Endothelial cell of umbilical vein (primary cell): ENCODE measurements at regions not wholly inside any gene's neighbourhood (a gene's known extent, or its start where the extent isn't known, plus 50 kb on each side); places are given as distances from the start of the nearest gene placed in this dataset.

ENCODE experiments used
- BruUV-seq: library from RNA; stranded (reverse); fragments of 400-500 nt; replicated peaks from 2 replicates; lab custom pipeline; 2021; lab: Mats Ljungman, UMichigan
- CTCF ChIA-PET: fragments of 300-600, 350-600 bp; sonication (Branson Sonifier 250); formaldehyde crosslinking; loops from one replicate; lab custom pipeline; 2021; ENCODE audit warnings: antibody characterized with exemption, inconsistent platforms; lab: Charles Lee
- POLR2A ChIA-PET: fragments of 300-600, 350-600 bp; sonication (Branson Sonifier 250); formaldehyde crosslinking; loops from one replicate; lab custom pipeline; 2021; ENCODE audit warnings: antibody characterized with exemption, inconsistent platforms; lab: Charles Lee
- DNase-seq: peaks from one replicate; pipeline ENCODE4 v3.0.0-alpha.2; 2011; ENCODE audit warnings: low read depth, low spot score
- FAIRE-seq: peaks from 2 replicates; lab custom pipeline; 2011; peaks lifted over from hg19 to GRCh38; lab: Jason Lieb, UNC
- H2AFZ ChIP-seq: 2 replicates; pipeline ENCODE4 v1.6.0; 2012; ENCODE audit warnings: low read depth, low read length, control low read depth, inconsistent platforms
- H3K27ac ChIP-seq: 2 replicates; pipeline ENCODE4 v1.5.1; 2011; ENCODE audit warnings: low read depth, mild to moderate bottlenecking, control low read depth, low read length, moderate library complexity; ENCODE audit not compliant: insufficient read depth
- H3K27me3 ChIP-seq, 2 experiments: 2 replicates each; pipeline versions ENCODE4 v1.6.0 to v1.6.1; 2011; ENCODE audit warnings: low read length in 2 of 2, mixed read lengths in 1 of 2; ENCODE audit not compliant: control insufficient read depth in 2 of 2, insufficient read depth in 2 of 2
- H3K36me3 ChIP-seq, 2 experiments: 2 replicates in 1 of 2; 3 replicates in 1 of 2; pipeline ENCODE4 v1.5.1; 2011; ENCODE audit warnings: low read length in 2 of 2, mild to moderate bottlenecking in 1 of 2, moderate library complexity in 1 of 2; ENCODE audit not compliant: control insufficient read depth in 2 of 2, insufficient read depth in 2 of 2; ENCODE audit errors: extremely low read depth in 1 of 2
- H3K4me1 ChIP-seq: 3 replicates; pipeline ENCODE4 v1.5.1; 2011; ENCODE audit warnings: mild to moderate bottlenecking, low read length; ENCODE audit not compliant: control insufficient read depth, insufficient read depth; ENCODE audit errors: extremely low read depth
- H3K4me2 ChIP-seq: 2 replicates; pipeline ENCODE4 v1.6.1; 2011; ENCODE audit warnings: low read length, control low read depth, mixed read lengths; ENCODE audit not compliant: insufficient read depth
- H3K4me3 ChIP-seq, 3 experiments: fragments of 200-600 bp in 1 of 3; sonication (generic), shearing (Covaris generic) in 1 of 3; replicated peaks in 1 of 3; 2 replicates each; pipeline ENCODE4 v1.5.1; 2011 to 2016; ENCODE audit warnings: control low read depth in 3 of 3, low read length in 3 of 3, mild to moderate bottlenecking in 2 of 3, inconsistent platforms in 1 of 3, low read depth in 1 of 3, moderate library complexity in 1 of 3; ENCODE audit not compliant: insufficient read depth in 1 of 3
- H3K79me2 ChIP-seq: 2 replicates; pipeline ENCODE4 v1.6.0; 2012; ENCODE audit warnings: low read length, inconsistent platforms; ENCODE audit not compliant: control insufficient read depth, insufficient read depth
- H3K9ac ChIP-seq: replicated peaks from 2 replicates; pipeline ENCODE3; 2011; ENCODE audit warnings: low read length, control low read depth; ENCODE audit not compliant: insufficient read depth; ENCODE audit errors: extremely low read depth
- H3K9me1 ChIP-seq: replicated peaks from 3 replicates; pipeline ENCODE4 v1.6.0; 2011; ENCODE audit warnings: mild to moderate bottlenecking, low read length; ENCODE audit not compliant: control insufficient read depth, insufficient read depth; ENCODE audit errors: extremely low read depth
- H3K9me3 ChIP-seq: replicated peaks from 2 replicates; pipeline ENCODE4 v1.5.1; 2012; ENCODE audit warnings: low read length, inconsistent platforms; ENCODE audit not compliant: control insufficient read depth, insufficient read depth
- H4K20me1 ChIP-seq: replicated peaks from 2 replicates; pipeline ENCODE3; 2011; ENCODE audit warnings: mild to moderate bottlenecking, low read length; ENCODE audit not compliant: control insufficient read depth, insufficient read depth; ENCODE audit errors: extremely low read depth
- CTCF ChIP-seq, 2 donors: IDR thresholded peaks; 1 replicate in 1 of 2; 2 replicates in 1 of 2; pipeline ENCODE4 v1.5.1; 2011; ENCODE audit warnings: low read length in 2 of 2, mild to moderate bottlenecking in 2 of 2, moderate library complexity in 2 of 2, control low read depth in 1 of 2, inconsistent platforms in 1 of 2, low read depth in 1 of 2; ENCODE audit not compliant: insufficient read depth in 1 of 2; ENCODE audit errors: extremely low read depth in 1 of 2
- EZH2 ChIP-seq: IDR thresholded peaks from 2 replicates; pipeline ENCODE4 v1.6.1; 2012; ENCODE audit warnings: borderline replicate concordance, low read depth, mild to moderate bottlenecking, moderate library complexity, low read length, inconsistent platforms; ENCODE audit not compliant: severe bottlenecking
- FOS ChIP-seq: IDR thresholded peaks from 2 replicates; pipeline ENCODE4 v1.6.1; 2011; ENCODE audit warnings: mild to moderate bottlenecking, low read length, moderate library complexity, borderline replicate concordance; ENCODE audit not compliant: insufficient read depth
- GATA2 ChIP-seq: IDR thresholded peaks from 2 replicates; pipeline ENCODE4 v1.7.0; 2011; ENCODE audit warnings: low read depth, mild to moderate bottlenecking, moderate library complexity, mixed read lengths, low read length; ENCODE audit not compliant: insufficient read length, insufficient read depth
- JUN ChIP-seq: IDR thresholded peaks from 2 replicates; pipeline ENCODE4 v1.6.1; 2011; ENCODE audit warnings: borderline replicate concordance, low read depth; ENCODE audit not compliant: insufficient read length, insufficient read depth
- MAX ChIP-seq: IDR thresholded peaks from 2 replicates; pipeline ENCODE4 v1.6.1; 2011; ENCODE audit not compliant: insufficient read depth, insufficient read length
- MYC ChIP-seq: IDR thresholded peaks from one replicate; pipeline ENCODE4 v1.6.1; 2011; ENCODE audit warnings: mild to moderate bottlenecking, low read depth, low read length
- POLR2A ChIP-seq: IDR thresholded peaks from 2 replicates; pipeline ENCODE4 v1.6.1; 2012; ENCODE audit warnings: low read depth, mild to moderate bottlenecking, control low read depth, low read length
- POLR2AphosphoS5 ChIP-seq: IDR thresholded peaks from 2 replicates; pipeline ENCODE4 v1.6.1; 2012; ENCODE audit warnings: low read depth, mild to moderate bottlenecking, control low read depth, low read length, moderate library complexity; ENCODE audit not compliant: insufficient read depth
- dilution Hi-C: fragments of 300-500 bp; cut with MboI; formaldehyde crosslinking; loops from one replicate; pipeline ENCODE4 v1.15.0; 2019; ENCODE audit warnings: low sequenced_read_pairs; ENCODE audit not compliant: extremely low pct_ligation_motif_present
- intact Hi-C: fragments of 100-400 bp; cut with micrococcal nuclease; formaldehyde crosslinking; loops from one replicate; pipeline ENCODE4 v1.10.0; 2022

GRCh38 chr1:61618755-61619154 is 106.2 kb downstream of the TM2D1 start:
- H3K27ac ChIP-seq = no peak overlapping the region
- POLR2A ChIA-PET = no interaction called here
- DNase-seq (no peak), FAIRE-seq (no peak)
- H2AFZ ChIP-seq = no peak overlapping the region
- H4K20me1 ChIP-seq = no peaks in the 10 kb centered on the region
- H3K27me3 ChIP-seq = no peaks in the 10 kb centered on the region
- TF ChIP-seq EZH2 = no peak
- TF ChIP-seq JUN = no peak
- no peak for TF ChIP-seq CTCF (IDR thresholded peaks at IDR 0.05; ENCODE audit: extremely low read depth in 1 of 2, insufficient read depth in 1 of 2, low read depth in 1 of 2, low read length in 2 of 2)
- TF ChIP-seq MAX = no peak
- no peak for TF ChIP-seq MYC
- no peak for TF ChIP-seq POLR2A
- TF ChIP-seq GATA2 = no peak
- no peak for TF ChIP-seq FOS
- no peak for TF ChIP-seq POLR2AphosphoS5
- no peaks in the 10 kb centered on the region for H3K9me3 ChIP-seq
- no peaks in the 10 kb centered on the region for H3K79me2 ChIP-seq
- H3K9me1 ChIP-seq = no peaks in the 10 kb centered on the region
- no peaks in the 10 kb centered on the region for H3K36me3 ChIP-seq
- H3K4me1 ChIP-seq = no peaks in the 10 kb centered on the region
- H3K4me2 ChIP-seq = no peak overlapping the region
- intact Hi-C loops = no loop called here
- H3K9ac ChIP-seq = no peak overlapping the region
- no peak overlapping the region for H3K4me3 ChIP-seq
- dilution Hi-C loops = no loop called here
- BruUV-seq = no TSS peak
- CTCF ChIA-PET = interaction anchor here (1.9 kb wide), 1 partner anchor 23 kb away, joined by 6 read pairs; no protein-coding TSS in a partner anchor
